ENCODE measurements at regions not wholly inside any gene's neighbourhood (a gene's known extent, or its start where the extent isn't known, plus 50 kb on each side); places are given as distances from the start of the nearest gene placed in this dataset.

DNA sequence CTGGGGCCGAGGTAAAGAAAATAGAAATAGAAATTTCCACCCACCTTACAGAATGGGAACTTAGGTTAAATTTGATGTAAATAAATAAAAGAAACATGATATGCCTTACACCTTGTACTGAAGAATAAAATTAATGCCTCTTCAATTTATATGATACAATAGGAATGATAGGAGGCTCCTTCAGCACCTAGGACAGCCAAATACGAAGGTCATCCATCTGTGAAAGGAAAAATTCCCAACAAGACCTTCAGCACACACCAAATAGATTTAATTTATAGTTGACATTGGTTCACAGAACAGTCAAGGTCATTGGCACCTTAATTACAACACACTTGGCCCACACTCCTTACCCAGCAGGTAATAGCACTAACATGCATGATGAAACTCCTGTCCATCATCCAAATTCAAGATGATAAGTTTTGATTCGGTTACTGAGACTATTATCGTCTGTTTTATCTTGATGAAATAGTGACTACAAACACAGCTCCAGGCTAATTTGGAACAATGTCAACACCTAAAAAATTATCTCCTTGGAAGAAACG is 250.9 kb downstream of the SNX13 start:
- DNase-seq (ENCODE audit: low spot score), result no peak

- no peak for DNase-seq (ENCODE audit: low spot score)
Measured at GRCh38 chr7:17690030-17690429, 250.3 kb downstream of the SNX13 start.

DNA sequence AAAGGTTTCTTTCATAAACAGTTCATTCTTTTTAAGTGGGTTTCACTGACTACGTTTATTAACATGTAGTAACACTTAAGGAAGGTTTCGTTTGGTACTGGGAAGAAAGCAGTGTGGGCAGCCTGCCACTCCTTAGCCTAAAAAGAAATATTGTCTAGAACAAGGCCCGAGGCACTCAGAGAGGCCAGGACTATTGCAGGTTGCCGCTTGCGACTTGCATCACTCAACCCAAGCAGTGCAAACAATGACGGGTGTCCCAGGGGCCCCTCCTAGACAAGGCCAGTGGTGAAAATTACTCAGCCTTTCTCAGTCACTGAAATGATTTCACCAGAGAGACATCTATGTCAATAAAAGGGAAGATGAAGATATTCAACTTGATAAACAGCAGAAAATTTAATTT is 243.9 kb downstream of the SNX13 start:
- DNase-seq (ENCODE audit: low spot score), result no peak

- no peak for DNase-seq (ENCODE audit: low spot score)
Measured at GRCh38 chr7:17697128-17697881, 243.0 kb downstream of the SNX13 start.

DNA sequence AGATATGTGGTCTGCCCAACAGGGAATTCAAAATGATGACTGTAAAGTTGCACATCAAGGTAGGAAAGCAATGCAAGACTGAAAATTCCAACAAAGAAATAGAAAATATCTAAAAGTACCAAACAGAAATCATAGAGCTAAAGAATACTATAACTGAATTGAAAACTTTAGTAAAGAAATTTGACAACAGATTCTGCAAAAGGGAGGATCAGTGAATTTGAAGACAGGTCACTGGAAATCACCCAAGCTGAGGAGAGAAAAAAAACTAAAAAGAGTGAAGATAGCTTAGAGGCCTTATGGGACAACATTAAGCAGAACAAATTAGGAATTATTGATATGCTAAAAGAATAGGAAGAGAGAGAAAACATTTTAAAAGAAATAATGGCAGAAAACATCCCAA is 240.6 kb downstream of the SNX13 start:
- DNase-seq (ENCODE audit: low spot score), result no peak

DNA sequence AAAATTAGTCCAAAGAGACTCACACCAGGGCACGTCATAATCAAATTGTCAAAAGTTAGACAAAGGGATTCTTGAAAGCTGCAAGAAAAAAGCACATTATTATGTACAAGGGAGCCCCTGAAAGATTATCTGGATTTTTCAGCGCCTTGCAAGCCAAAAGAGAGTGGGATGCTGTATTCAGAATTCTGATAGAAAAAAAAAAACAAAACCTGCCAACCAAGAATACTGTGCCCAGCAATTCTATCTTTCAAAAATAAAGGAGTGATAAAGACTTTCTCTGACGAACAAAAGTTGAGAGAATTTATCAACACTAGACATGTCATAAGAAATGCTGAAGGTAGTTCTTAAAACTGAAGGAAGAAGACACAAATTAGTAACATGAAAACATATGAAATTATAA is 240.2 kb downstream of the SNX13 start:
- DNase-seq (ENCODE audit: low spot score), result no peak

- no peak for DNase-seq (ENCODE audit: low spot score)
Measured at GRCh38 chr7:17706275-17706674, 234.0 kb downstream of the SNX13 start.

DNA sequence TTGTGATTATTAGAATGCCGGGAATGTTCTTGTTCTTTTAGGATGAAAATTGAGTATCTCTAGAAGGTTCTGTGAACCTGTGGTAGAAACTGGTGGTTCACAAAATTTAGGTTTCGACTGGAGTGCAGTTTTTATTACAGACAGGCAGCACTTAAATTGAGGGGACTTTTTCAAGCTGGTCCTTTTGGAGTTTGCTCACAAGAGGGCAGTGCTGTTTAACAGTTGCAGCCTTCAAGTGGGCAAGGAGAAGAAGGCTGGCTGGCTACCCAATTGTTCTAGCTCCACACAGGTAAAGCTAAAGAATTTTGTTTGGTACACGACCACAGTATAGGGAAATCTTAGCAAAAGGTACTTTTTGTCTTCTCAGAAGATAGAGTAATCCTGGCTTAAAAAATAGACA is 233.6 kb downstream of the SNX13 start:
- peak; percentile 67 for DNase-seq (ENCODE audit: low spot score)

GRCh38 chr7:17709127-17709526 is 231.2 kb downstream of the SNX13 start:
- no peak for DNase-seq (ENCODE audit: low spot score)

GRCh38 chr7:17709599-17709998 is 230.7 kb downstream of the SNX13 start:
- DNase-seq (ENCODE audit: low spot score), result no peak

DNA sequence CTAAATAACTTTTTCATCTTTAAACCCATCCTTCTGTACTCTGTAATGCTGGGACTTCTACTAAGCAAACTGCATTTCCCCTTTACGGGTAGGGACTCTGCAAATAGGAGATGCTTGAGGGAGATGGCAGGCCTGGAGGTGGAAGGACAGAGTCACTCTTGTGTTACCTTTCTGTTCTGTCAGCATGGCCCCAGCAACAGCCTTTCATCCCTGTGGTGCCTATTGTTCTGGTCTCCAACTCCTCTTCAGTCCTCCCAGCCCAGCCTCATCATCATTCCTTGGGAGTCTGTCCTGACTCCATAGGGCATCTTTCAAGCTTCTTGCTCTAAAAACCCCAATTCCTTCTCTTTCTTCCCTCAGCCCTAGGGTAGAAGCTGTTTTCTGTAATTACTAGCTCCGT is 230.0 kb downstream of the SNX13 start:
- no peak for DNase-seq (ENCODE audit: low spot score)

- no peak for DNase-seq (ENCODE audit: low spot score)
Measured at GRCh38 chr7:17713584-17713983, 226.7 kb downstream of the SNX13 start.

- DNase-seq (ENCODE audit: low spot score), result no peak
Measured at GRCh38 chr7:17716816-17717215, 223.5 kb downstream of the SNX13 start.

- no peak for DNase-seq (ENCODE audit: low spot score)
Measured at GRCh38 chr7:17719998-17720397, 220.3 kb downstream of the SNX13 start.

GRCh38 chr7:17721736-17722285 is 218.5 kb downstream of the SNX13 start:
- no peak for DNase-seq (ENCODE audit: low spot score)

GRCh38 chr7:17722798-17723197 is 217.5 kb downstream of the SNX13 start:
- no peak for DNase-seq (ENCODE audit: low spot score)

GRCh38 chr7:17725821-17726220 is 214.5 kb downstream of the SNX13 start:
- no peak for DNase-seq (ENCODE audit: low spot score)

DNA sequence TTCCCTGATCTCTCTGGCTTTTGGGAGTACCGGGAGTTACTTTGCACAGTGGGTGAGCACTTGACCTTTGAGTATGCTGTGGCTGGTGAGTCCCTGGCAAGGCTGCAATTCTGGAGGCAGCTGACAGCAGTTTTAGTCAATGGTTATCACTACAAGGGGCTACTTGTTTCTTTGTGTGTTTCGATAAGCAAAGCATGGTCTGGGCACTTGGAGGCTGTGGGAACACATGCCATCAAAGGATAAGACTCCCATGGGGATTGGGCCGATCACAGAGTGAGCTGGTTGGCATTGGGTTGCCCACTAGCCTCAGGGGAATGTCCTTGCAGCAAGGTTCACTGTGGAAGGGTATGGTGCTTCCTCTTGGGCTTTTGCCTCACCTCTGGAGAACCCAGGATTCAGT is 208.2 kb downstream of the SNX13 start:
- no peak for DNase-seq (ENCODE audit: low spot score)
